ENCODE measurements at regions not wholly inside any gene's neighbourhood (a gene's known extent, or its start where the extent isn't known, plus 50 kb on each side); places are given as distances from the start of the nearest gene placed in this dataset.

DNA sequence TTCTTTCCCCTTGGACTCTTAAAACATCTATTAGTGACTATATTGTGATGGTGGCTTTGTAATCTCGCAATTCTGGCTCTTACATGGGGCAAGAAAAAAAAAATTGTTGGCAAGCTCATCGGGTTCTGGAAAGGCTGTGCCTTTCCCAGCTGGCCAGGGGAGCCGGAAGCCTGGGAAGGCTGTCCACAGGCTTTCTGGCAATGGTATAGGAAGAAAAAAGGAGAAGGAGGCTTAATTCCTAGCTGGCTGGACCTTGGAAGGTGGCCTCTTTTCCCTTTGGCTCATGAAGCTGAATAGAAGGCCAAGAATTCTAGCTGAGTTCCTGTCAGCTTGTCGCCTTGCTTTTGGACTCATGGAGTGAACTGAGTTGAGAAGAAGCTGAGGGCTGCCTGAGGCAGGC, 243.5 kb upstream of the SEMA6D start:
- H3K23me2 ChIP-seq (ENCODE audit: insufficient read length, low read depth, low read length, poor library complexity, severe bottlenecking) = no peaks in the 10 kb centered on the region
- Mint-ChIP-seq H3K36me3 (ENCODE audit: insufficient read depth in 1 of 3, low read depth in 3 of 3) (no peaks in the 10 kb centered on the region), H3K4me3 (no peak overlapping the region), H3K9me3 (peaks cover 0 to under 1% of the 10 kb centered on the region in 2 experiments; a peak in 1 of 5 replicates), H3K4me1 (peaks cover 7 to 9% of the 10 kb centered on the region in 2 experiments), H3K27ac (no peak overlapping the region), H3K27me3 (ENCODE audit: low read depth) (no peaks in the 10 kb centered on the region)
- no peak overlapping the region for H3K9ac ChIP-seq (ENCODE audit: extremely low read depth, insufficient read length, low read length)
- no peaks in the 10 kb centered on the region for H3K4me1 ChIP-seq (ENCODE audit: insufficient read depth, low read length)
- H3K27me3 ChIP-seq (ENCODE audit: insufficient read depth, low read length) = no peaks in the 10 kb centered on the region
- H3K18ac ChIP-seq (ENCODE audit: insufficient read length, low read depth, low read length) = no peak overlapping the region
- no peak overlapping the region for H2AFZ ChIP-seq (ENCODE audit: low read length)
- no peak overlapping the region for H3T11ph ChIP-seq (ENCODE audit: low read length)
- H3K4ac ChIP-seq (ENCODE audit: low read depth, low read length) = no peak overlapping the region
- no peak for DNase-seq
- H3K79me2 ChIP-seq (ENCODE audit: insufficient read depth, low read length) = no peaks in the 10 kb centered on the region
- H3K14ac ChIP-seq (ENCODE audit: insufficient read depth, low read length) = no peak overlapping the region
- H2AK5ac ChIP-seq (ENCODE audit: insufficient read length, low read length) = no peak overlapping the region
- no peak overlapping the region for H4K8ac ChIP-seq (replicated peaks; ENCODE audit: insufficient read length, low read depth, low read length)
- no peak overlapping the region for H4K5ac ChIP-seq (ENCODE audit: insufficient read length, low read depth, low read length)
- H2BK5ac ChIP-seq (ENCODE audit: insufficient read length, low read length) = no peak overlapping the region
- H4K20me1 ChIP-seq (ENCODE audit: control insufficient read depth, insufficient read depth, insufficient read length) = no peaks in the 10 kb centered on the region
- H3K56ac ChIP-seq (ENCODE audit: insufficient read length, low read depth, low read length) = no peak overlapping the region
- H2BK12ac ChIP-seq (ENCODE audit: insufficient read length, low read depth, low read length) = no peak overlapping the region
- H3K27ac ChIP-seq (ENCODE audit: insufficient read length, low read depth, low read length) = no peak overlapping the region
- no peak overlapping the region for H3K23ac ChIP-seq (ENCODE audit: insufficient read length, low read depth, low read length)
- no peak overlapping the region for H2BK20ac ChIP-seq (ENCODE audit: low read depth, low read length, poor library complexity, severe bottlenecking)
- no peak overlapping the region for H3K4me2 ChIP-seq (ENCODE audit: insufficient read depth, insufficient read length, low read length)
- no peak overlapping the region for H2BK15ac ChIP-seq (ENCODE audit: low read depth, low read length)
- H3K9me3 ChIP-seq (ENCODE audit: control insufficient read depth, low read depth, low read length) = no peaks in the 10 kb centered on the region
- no peak overlapping the region for H4K91ac ChIP-seq (ENCODE audit: insufficient read length, low read depth, low read length)
- H2BK120ac ChIP-seq (ENCODE audit: low read depth, low read length, poor library complexity, severe bottlenecking) = no peak overlapping the region
- no CpG with 5 or more reads among the region's 4 CpGs for WGBS (ENCODE audit: extremely low coverage, insufficient read length, low lambda C conversion rate)
- H3K79me1 ChIP-seq (ENCODE audit: insufficient read depth, low read depth, low read length, poor library complexity, severe bottlenecking) = no peaks in the 10 kb centered on the region
- TF ChIP-seq, protein P1, sequence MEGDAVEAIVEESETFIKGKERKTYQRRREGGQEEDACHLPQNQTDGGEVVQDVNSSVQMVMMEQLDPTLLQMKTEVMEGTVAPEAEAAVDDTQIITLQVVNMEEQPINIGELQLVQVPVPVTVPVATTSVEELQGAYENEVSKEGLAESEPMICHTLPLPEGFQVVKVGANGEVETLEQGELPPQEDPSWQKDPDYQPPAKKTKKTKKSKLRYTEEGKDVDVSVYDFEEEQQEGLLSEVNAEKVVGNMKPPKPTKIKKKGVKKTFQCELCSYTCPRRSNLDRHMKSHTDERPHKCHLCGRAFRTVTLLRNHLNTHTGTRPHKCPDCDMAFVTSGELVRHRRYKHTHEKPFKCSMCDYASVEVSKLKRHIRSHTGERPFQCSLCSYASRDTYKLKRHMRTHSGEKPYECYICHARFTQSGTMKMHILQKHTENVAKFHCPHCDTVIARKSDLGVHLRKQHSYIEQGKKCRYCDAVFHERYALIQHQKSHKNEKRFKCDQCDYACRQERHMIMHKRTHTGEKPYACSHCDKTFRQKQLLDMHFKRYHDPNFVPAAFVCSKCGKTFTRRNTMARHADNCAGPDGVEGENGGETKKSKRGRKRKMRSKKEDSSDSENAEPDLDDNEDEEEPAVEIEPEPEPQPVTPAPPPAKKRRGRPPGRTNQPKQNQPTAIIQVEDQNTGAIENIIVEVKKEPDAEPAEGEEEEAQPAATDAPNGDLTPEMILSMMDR (conservative IDR thresholded peaks at IDR 0.05) = no peak

Data from H9 (cell line).